GM12864 (cell line): ENCODE measurements at regions not wholly inside any gene's neighbourhood (a gene's known extent, or its start where the extent isn't known, plus 50 kb on each side); places are given as distances from the start of the nearest gene placed in this dataset.

Experiments used
- DNase-seq: peaks from one replicate; pipeline ENCODE4 v3.0.0-alpha.2; 2011; ENCODE audit warnings: low read depth
- H3K4me3 ChIP-seq: 2 replicates; pipeline ENCODE4 v1.5.1; 2011; ENCODE audit warnings: mild to moderate bottlenecking, low read depth, low read length, control low read depth
- CTCF ChIP-seq: IDR thresholded peaks from 2 replicates; pipeline ENCODE4 v1.5.1; 2011; ENCODE audit warnings: low read depth, mild to moderate bottlenecking, moderate library complexity, low read length, control low read depth, inconsistent platforms; ENCODE audit errors: missing control alignments

GRCh38 chr1:187481581-187482148 lies 652.9 kb downstream of the PLA2G4A start:
- DNase-seq = no peak
- no peak overlapping the region for H3K4me3 ChIP-seq
- no peak for TF ChIP-seq CTCF

GRCh38 chr1:187490266-187490665 lies 661.5 kb downstream of the PLA2G4A start:
- DNase-seq = no peak
- no peak for TF ChIP-seq CTCF

GRCh38 chr1:187491082-187491720 lies 662.5 kb downstream of the PLA2G4A start:
- no peak for DNase-seq
- H3K4me3 ChIP-seq = no peak overlapping the region
- no peak for TF ChIP-seq CTCF

More at GRCh38 chr1:187490266-187490665, 661.5 kb downstream of the PLA2G4A start:
- no peak overlapping the region for H3K4me3 ChIP-seq

GRCh38 chr1:187498028-187498427 lies 669.3 kb downstream of the PLA2G4A start:
- no peak overlapping the region for H3K4me3 ChIP-seq
- no peak for DNase-seq
- no peak for TF ChIP-seq CTCF

DNA sequence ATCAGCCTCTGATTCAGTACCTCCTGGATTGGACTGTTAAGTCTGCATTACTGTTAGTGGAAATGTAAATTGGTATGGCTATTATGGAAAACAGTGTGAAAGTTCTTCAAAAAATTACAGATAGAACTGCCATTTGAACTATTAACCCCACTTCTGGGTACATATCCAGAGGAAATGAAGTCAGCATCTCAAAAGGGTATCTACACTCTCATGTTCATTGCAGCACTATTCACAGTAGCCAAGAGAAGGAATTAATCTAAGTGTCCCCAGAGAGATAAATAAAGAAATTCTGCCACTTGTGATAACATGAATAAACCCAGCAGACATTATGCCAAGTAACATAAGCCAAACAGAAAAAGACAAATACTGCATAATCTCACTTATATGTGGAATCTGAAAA lies 676.0 kb downstream of the PLA2G4A start:
- no peak for DNase-seq
- TF ChIP-seq CTCF = no peak
- no peak overlapping the region for H3K4me3 ChIP-seq

DNA sequence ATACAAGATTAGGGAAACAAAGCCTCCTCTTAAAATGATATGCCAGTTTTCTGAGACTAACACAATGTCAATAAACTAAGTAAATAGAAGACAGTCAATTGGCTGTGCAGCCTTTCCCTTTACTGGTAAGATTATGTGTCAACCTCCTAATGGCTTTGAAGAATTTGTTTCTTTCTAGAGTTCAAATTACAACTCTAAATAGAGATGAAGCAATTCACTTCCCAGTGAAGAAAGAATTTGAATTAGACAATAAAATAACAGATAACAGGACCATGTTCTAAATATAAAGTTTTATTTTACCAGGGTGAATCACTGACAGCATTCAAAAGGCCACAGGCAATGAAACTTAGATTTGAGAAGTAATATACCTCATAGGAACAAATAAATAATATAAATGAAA lies 680.3 kb downstream of the PLA2G4A start:
- no peak for TF ChIP-seq CTCF
- no peak for DNase-seq
- H3K4me3 ChIP-seq = no peak overlapping the region

DNA sequence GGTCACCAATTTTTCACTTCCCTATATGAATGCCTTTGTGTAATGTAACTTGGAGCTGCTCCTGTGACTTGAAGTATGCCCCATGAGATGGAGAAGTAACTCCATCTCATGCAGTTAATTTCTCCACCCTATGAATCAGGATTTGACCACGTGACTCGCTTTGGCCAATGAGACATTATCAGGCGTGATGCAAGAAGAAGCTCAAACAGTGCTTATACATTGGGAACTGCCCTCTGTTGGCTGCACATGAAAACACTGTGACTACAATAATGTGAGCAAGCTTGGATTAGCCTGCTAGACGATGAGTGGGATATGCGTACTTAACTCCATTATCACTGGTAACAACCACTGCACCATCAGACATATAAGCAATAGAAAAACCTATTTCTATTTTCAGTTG lies 684.4 kb downstream of the PLA2G4A start:
- no peak for TF ChIP-seq CTCF
- no peak for DNase-seq
- H3K4me3 ChIP-seq = no peak overlapping the region
